Bronchial epithelial cell (primary cell): ENCODE measurements at regions not wholly inside any gene's neighbourhood (a gene's known extent, or its start where the extent isn't known, plus 50 kb on each side); places are given as distances from the start of the nearest gene placed in this dataset.

Source experiments
- DNase-seq: peaks from one replicate; pipeline ENCODE4 v3.0.0-alpha.2; 2010; ENCODE audit warnings: low read depth
- FAIRE-seq: peaks from 2 replicates; lab custom pipeline; 2011; peaks lifted over from hg19 to GRCh38; lab: Jason Lieb, UNC
- H3K27me3 ChIP-seq: 2 replicates; pipeline ENCODE4 v1.5.1; 2011; ENCODE audit warnings: low read length; ENCODE audit not compliant: control insufficient read depth, insufficient read depth
- H3K36me3 ChIP-seq: 2 replicates; pipeline ENCODE4 v1.5.1; 2011; ENCODE audit warnings: low read length; ENCODE audit not compliant: control insufficient read depth, insufficient read depth
- H3K4me3 ChIP-seq: 2 replicates; pipeline ENCODE4 v1.5.1; 2011; ENCODE audit warnings: mild to moderate bottlenecking, low read depth, low read length, control low read depth
- CTCF ChIP-seq: IDR thresholded peaks from 2 replicates; pipeline ENCODE4 v1.5.1; 2011; ENCODE audit warnings: mild to moderate bottlenecking, moderate library complexity, low read length, control low read depth, inconsistent platforms; ENCODE audit not compliant: insufficient read depth, severe bottlenecking

GRCh38 chr12:126510630-126511029, 1445.4 kb downstream of the AACS start:
- DNase-seq (no peak), FAIRE-seq (no peak)
- Histone ChIP-seq H3K27me3 (no peaks in the 10 kb centered on the region), H3K36me3 (no peaks in the 10 kb centered on the region), H3K4me3 (no peak overlapping the region)
- TF ChIP-seq CTCF = no peak

DNA sequence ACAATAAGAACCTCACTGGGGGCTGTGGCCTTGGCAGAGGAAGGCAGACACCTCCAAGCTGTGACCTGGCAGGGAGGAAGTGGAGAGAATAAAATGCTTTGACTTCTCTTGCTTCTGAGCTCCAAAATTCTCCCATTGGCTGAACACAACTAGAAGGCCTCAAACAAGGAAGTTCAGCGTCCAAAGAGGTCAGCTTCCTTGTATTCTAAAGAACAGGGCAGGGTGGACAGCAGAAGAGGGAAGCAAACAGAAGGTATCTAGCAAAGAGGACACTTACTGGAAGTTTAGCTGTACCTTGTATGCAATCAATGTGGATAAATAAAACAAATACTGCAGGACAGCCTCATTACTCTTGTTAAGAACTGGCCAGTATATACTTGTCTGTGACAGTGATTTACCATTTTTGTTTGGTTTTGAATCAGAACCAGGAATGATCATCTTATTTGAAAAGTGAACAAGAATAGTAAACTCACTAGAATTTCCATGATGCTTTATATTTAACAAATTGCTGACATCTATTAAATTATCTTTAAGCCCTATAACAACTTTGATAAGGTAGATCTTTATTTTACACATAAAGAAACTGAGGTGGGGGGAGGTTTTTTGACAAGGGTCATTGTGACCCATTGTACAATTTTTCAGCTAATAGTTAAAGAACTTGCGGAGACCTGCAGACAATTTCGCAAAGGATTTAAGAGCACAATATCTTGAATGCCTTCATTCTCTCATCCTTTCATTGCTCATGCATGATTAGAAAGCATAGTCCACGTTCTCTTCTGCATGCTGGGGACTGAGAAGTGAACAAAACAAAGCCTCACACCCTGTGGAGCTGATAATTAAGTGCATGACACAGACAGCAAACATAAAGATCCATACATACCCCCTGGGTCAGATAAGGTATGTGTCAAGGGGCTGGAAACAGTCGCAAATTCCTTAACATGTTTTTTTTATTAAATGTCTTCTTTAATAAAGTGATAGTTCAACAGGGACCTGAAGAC, 1448.0 kb downstream of the AACS start:
- TF ChIP-seq CTCF = no peak
- DNase-seq (no peak), FAIRE-seq (no peak)
- no peak overlapping the region for H3K4me3 ChIP-seq
- no peaks in the 10 kb centered on the region for H3K27me3 ChIP-seq
- H3K36me3 ChIP-seq = no peaks in the 10 kb centered on the region

GRCh38 chr12:126518596-126519200, 1453.5 kb downstream of the AACS start:
- H3K36me3 ChIP-seq = no peaks in the 10 kb centered on the region
- DNase-seq (no peak), FAIRE-seq (no peak)
- H3K27me3 ChIP-seq = no peaks in the 10 kb centered on the region
- no peak overlapping the region for H3K4me3 ChIP-seq
- no peak for TF ChIP-seq CTCF

GRCh38 chr12:126519833-126520232, 1454.6 kb downstream of the AACS start:
- no peak for TF ChIP-seq CTCF
- DNase-seq (no peak), FAIRE-seq (no peak)
- Histone ChIP-seq H3K27me3 (no peaks in the 10 kb centered on the region), H3K4me3 (no peak overlapping the region), H3K36me3 (no peaks in the 10 kb centered on the region)

- H3K36me3 ChIP-seq = no peaks in the 10 kb centered on the region
- TF ChIP-seq CTCF = no peak
- H3K27me3 ChIP-seq = no peaks in the 10 kb centered on the region
- H3K4me3 ChIP-seq = no peak overlapping the region
- DNase-seq = no peak
- FAIRE-seq = no peak
These were observed 1458.7 kb downstream of the AACS start for GRCh38 chr12:126523891-126524290.
